HG03135 (cell line): ENCODE measurements at regions not wholly inside any gene's neighbourhood (a gene's known extent, or its start where the extent isn't known, plus 50 kb on each side); places are given as distances from the start of the nearest gene placed in this dataset.
A peak's percentile ranks its signal among the peaks of the same experiment; 100 is the strongest.
"Not testable (repeated sequence)": the region's sequence is repeated elsewhere in the genome, so short reads cannot be mapped to it uniquely, and the experiment has no call there.

Experiments used
- ATAC-seq: cut with Tn5 transposase; IDR thresholded peaks from one replicate; pipeline ENCODE4 v1.9.1; 2021; ENCODE audit warnings: mild to moderate bottlenecking, moderate library complexity; ENCODE audit not compliant: unreplicated experiment

DNA sequence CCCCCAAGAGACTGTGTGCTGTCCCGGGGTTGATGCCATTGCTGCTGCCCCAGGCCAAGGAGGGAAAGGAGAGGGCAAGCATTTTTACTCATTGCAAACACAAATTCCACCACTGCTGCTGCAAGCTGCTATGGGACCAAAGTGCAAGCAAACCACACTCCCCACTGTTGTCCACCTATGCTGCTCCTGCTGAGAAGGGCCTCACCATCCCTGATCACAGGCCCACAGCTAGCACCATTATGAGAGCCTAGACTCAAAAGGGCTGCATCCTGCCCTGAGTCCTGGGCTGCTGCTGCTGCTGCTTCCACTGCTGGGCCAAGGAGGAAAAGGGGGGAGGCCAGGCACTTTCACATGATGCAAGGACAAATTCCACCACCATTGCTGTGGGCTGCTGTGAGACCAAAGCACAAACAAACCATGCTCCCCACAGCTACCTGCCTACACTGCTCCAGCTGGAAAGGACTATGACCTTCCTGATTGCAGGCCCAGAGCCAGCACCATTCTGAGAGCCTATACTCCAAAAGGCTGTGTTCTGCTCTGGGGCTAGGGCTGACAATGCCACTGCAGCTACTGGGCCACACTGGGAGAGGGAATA is 218.2 kb upstream of the ZCCHC13 start:
- ATAC-seq, result no peak

DNA sequence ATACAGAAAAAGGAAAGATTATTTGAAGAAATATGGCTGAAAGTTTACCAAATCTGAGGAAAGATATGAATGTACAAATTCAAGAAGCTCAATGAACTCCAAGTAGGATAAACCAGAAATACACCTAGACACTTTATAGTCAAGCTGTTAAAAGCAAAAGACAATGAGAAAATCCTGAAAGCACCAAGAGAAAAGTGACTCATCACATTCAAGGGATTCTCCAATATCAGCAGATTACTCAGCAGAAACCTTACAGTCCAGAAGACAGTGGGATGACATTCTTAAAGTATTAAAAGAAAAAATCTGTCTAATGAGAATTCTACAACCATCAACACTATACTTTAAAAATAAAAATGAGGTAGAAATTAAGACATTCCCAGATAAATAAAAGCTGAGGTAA is 223.8 kb upstream of the ZCCHC13 start:
- no peak for ATAC-seq

DNA sequence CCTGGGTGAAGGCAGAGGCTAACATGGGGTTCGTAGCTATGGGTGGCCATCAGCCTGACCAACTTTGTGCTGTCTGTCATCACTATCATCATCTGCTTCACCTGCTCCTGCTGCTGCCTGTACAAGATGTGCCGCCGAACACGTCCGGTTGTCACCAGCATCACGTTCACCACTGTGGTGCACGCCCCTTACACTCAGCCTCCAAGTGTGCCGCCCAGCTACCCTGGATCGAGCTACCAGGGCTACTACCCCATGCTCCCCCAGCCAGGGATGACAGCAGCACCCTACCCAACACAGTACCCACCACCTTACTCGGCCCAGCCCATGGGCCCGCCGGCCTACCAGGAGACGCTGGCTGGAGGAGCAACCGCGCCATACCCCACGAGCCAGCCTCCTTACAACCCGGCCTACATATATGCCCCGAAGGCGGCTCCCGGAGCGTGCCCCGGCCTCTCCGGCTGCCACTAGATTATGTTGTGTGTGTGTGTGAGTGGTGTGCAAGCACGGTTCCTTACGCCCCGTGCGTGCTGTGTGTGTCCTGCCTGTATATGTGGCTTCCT is 213.4 kb upstream of the XIST start:
- ATAC-seq, result no peak

DNA sequence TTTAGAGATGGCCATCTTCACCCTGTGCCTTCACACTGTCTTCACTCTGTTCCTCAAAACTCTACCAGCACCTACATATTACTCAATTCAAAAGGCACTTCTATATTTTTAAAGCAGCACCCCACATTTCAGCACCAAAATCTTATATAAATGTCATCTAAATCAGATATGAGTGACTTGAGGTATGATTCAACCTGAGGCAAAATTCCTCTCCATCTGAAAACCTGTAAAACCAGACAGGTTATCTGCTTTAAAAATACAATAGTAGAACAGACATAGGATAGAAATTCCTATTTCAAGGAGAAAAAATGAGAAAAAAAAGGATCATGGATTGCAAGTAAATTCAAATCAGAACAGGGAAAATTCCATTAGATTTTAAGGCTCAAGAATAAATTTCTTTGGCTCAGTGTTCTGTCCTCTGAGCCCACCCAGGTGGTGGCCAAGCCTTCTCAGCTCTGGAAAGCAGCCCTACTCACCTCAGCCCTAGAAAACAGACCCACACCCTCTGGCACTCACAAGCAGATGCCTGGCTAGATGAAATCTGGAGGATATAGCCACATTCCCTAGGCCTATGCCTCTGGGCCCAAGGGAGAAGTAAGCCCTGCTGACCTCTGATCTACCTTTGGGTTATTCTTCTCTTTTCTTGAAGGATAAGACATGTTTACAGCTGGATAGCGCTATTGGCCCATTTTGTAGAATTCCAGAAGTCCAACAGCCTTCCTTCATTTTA is 211.1 kb upstream of the XIST start:
- no peak for ATAC-seq

DNA sequence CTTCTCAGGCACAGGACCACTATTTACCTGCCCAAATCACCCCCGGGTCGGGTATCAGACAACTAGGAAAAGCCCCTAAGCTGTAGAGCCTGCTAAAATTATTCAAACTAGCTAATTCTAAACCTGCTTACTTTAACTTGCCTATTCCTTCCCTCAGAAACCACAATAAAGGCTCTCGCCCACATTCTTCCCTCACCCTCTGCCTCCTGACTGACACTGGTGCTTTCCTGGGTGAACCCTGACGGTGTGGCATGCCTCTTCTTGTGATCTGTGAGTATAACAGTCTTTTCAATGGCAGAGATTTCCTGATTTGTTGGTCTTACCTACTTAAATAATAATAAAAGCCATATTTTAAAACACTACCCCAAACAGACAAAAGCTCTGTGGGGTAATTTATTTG is 209.4 kb upstream of the XIST start:
- no peak for ATAC-seq

DNA sequence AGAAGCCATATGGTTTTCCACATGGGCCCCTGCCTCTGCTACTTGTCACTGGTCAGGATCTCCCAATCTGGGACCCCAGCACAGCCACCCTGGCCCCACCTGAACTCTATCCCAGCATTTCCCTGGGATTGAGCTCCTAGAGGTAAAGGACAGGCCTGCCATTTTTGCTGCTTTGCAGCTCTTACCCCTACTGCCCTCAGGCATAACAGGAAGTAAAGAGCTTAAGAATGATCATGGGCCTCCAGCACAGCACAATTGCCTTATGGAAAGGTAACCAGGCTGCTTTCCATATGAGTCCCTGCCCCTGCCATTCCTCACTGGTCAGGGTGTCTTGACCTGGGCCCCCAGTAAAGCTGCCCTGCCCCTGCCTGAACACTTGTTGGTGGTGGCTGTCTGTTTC is 196.6 kb upstream of the XIST start:
- no peak for ATAC-seq

DNA sequence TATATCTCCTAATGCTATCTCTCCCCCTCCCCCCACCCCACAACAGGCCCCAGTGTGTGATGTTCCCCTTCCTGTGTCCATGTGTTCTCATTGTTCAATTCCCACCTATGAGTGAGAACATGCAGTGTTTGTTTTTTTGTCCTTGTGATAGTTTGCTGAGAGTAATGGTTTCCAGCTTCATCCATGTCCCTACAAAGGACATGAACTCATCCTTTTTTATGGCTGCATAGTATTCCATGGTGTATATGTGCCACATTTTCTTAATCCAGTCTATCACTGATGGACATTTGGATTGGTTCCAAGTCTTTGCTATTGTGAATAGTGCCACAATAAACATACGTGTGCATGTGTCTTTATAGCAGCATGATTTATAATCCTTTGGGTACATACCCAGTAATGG is 181.6 kb upstream of the XIST start:
- not testable (repeated sequence) for ATAC-seq

DNA sequence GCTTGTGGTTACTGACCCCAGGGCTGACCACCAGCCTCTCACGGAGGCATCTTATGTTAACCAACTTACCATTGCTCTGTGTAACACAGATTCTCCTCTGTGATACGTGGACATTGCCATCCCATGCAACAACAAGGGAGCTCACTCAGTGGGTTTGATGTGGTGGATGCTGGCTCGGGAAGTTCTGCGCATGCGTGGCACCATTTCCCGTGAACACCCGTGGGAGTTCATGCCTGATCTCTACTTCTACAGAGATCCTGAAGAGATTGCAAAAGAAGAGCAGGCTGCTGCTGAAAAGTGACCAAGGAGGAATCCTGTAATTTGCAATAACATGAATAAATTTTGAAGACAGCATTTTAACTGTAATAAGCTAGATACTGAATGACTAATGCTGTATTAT is 179.0 kb upstream of the XIST start:
- not testable (repeated sequence) for ATAC-seq

DNA sequence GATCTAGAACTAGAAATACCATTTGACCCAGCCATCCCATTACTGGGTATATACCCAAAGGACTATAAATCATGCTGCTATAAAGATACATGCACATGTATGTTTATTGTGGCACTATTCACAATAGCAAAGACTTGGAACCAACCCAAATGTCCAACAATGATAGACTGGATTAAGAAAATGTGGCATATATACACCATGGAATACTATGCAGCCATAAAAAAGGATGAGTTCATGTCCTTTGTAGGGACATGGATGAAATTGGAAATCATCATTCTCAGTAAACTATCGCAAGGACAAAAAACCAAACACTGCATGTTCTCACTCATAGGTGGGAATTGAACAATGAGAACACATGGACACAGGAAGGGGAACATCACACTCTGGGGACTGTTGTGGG is 178.3 kb upstream of the XIST start:
- not testable (repeated sequence) for ATAC-seq

DNA sequence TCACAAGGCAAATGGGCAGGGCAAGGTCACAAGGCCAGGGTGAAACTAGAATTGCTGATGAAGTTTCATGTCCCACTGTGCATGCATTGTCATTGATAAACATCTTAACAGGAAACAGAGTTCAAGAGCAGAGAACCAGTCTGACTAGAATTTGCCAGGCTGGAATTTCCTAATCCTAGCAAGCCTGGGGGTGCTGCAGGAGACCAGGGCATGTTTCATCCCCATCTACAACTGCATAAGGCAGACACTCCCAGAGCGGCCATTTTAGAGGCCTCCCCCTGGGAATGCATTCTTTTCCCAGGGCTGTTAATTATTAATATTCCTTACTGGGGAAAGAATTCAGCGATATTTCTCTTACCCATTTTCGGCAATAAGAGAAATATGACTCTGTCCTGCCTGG is 172.6 kb upstream of the XIST start:
- ATAC-seq, result not testable (repeated sequence)

DNA sequence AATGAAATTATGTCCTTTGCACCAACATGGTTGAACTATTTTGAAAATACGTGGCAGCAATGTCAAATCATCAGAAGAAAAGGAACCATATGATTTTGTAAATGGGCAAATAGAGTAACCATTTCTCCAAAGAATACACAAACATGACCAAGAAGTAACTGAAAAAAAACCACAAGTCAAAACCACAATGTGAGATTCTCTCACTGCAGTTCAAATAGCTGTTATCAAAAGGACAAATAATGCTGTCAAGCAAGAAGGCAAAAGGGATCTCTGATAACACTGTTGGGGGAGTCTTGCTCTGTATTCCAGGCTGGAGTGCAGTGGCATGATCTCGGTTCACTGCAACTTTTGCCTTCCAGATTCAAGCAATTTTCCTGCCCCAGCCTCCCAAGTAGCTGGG is 170.7 kb upstream of the XIST start:
- ATAC-seq, result no peak

DNA sequence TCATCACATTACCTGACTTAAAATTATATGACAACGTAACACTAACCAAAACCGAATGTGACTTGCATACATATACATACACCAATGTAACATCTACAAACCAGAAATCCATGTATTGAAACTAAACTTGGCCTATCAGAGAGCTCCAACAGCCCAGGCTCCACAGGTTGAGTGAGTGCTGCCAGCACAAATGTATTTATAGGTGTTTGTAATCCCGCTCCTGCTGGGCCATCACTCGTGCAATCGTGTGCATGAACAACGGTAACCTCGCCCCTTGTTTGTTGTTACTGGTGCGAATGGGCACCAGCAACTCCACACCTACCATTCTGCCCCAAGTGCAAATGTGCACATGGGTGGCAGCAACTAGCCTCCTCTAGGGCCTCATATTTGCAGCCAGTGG is 165.7 kb upstream of the XIST start:
- no peak for ATAC-seq

DNA sequence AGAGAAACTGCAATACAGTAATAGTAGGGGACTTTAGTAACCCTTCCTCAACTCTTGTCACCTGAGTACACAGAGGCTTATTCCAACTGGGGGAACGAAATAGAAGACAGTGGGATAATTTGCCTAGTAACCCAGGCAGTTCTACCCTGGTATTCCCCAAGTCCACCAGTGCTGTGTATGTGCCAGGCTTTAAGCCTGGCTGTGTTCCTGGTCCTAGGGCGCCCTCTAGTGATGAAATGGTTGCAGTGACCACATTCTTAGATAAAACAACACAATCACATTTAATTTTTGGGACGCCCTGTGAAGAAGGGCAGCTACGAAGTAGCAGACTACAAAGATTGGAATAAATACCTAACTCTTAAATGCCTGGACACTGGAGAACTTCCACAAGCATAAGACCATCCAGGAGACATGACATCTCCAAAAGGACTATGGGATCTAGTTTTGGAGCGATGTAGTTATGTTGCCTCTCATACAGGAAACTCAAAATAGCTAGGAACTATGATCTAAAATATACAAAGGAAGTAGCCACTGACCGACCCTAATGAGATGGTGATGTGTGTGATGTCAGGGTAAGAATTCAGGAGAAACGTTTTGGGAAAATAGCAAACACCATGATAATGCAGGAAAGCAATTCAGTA is 163.0 kb upstream of the XIST start:
- peak; percentile 97 for ATAC-seq

DNA sequence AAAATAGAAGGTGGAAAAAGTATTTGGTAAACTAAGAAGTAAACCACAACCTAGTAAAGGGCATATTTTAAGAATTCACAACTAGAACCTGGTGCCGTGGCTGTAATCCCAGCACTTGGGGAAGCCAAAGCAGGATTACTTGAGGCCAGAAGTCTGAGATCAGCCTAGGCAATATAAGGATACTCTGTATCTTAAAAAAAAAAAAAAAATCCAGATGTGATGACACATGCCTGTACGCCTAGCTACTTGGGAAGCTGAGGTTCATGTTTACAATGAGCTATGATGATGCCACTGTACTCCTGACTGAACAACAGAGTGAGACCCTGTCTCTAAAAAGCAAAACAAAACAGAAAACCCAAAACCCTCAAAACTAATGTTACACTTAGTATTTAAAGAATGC is 156.5 kb upstream of the XIST start:
- no peak for ATAC-seq

DNA sequence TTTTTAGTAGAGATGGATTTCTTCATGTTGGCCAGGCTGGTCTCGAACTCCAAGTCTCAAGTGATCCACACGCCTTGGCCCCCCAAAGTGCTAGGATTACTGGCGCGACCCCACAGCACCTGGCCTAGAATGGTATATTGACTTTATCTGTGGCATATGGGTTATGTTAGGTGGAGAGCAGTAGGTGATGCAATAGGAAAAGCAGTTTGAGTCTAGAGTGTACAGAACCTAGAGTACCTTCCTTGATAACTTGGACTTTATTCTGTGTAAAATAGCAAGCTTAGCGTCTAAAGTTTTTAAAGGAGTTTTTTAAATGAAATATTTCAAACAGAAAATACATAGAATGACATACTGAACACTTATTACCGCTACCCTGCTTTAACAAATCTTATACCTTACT is 139.5 kb upstream of the XIST start:
- ATAC-seq, result no peak

DNA sequence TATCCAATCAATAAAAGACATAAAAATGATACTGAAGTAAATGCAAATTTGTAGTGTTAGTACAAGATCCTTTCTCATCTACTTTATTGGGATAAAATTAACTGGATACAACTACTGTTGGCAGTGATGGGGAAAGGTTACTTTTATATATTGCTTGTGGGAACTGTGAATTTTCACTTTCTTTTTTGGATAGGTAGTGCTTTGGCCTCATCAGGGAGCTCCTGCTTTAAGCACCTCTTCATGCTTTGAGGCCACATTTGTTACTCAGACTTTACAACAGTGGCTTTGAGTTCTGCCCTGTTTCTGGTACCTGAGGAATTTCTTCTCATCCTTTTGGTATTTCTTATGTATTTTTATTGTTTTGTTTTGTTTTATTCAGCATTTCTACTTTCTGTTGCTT is 134.7 kb upstream of the XIST start:
- ATAC-seq, result no peak

DNA sequence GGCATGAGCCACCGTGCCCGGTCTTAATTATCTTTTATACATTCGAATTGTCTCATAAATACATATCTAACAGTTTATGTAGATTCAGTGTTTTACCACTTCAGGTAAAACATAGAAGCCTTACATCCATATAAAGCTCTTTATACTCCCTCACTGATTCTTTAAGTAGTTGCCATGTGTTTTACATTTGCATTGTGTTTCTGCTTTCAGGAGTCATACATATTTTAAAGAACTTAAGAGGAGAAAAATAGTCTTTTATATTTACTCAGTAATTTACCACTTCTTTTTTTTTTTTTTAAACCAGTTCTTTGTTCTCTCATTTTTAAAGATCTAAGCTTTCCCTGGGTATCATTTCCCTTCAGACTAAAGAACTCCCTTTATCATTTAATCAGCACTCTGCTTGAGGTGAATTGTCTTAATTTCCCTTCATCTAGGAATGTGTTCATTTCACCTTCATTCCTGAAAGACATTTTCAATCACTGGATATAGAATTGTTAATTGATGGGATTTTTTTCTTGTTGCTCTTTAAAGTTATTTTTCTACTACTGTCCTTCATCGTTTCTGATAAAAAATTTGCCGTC is 127.1 kb upstream of the XIST start:
- ATAC-seq, result no peak

DNA sequence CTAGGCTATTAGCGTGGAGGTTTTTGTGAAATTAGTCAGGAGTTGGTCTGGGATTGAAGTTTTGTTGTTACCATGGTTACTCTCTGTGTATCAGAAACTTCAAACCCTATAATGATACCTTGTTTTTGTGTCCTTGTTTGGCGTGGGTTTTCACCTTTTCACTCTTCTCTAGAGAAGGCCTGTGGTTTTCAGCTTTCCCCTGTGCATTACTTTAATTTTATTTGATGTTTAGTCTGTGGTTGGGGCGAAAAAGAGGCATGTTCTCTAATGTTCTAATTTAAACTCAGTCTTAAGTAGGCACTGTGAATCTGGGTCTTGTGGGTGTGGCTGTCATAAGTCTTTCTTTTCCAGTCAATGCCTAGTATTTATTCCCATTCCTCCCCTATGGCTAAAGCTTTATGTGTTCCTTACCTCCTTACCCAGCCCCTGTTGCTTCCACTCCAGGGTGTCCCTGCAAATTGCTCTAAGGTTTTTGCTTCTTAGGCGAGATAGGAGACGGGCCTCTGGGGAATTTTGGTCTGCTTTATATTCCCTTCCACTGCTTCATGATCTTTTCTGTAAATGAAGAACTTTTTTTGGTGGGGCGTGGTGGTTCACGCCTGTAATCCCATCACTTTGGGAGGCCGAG is 125.1 kb upstream of the XIST start:
- peak; percentile 92 for ATAC-seq

DNA sequence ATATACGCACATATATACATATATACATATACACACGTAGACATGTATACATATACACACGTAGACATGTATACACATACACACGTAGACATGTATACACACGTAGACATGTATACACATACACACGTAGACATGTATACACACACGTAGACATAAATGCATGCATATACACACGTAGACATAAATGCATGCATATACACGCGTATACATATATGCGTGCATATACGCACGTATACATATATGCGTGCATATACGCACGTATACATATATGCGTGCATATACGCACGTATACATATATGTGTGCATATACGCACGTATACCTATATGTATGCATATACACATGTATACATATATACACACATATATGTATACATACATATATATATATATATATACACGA is 114.9 kb upstream of the XIST start:
- not testable (repeated sequence) for ATAC-seq

DNA sequence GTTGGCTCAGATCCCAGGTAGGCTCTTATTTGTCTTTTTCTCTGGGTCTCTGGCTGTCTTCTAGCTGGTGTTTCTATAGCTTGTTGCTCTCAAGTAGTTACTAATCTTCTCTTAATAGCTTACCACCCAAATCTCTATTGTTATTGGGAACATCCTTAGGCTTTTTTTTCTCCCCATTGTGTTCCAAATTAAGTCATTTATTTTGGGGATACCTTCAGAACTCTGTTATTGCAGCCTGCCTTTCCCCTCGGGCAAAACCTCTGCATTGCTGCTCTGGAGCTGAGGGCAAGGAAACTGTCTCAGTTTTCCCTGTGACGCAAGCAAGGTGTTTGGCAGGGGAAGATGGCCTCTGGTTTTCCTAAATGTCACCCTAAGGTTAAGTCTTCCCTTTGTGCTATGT is 113.3 kb upstream of the XIST start:
- no peak for ATAC-seq

DNA sequence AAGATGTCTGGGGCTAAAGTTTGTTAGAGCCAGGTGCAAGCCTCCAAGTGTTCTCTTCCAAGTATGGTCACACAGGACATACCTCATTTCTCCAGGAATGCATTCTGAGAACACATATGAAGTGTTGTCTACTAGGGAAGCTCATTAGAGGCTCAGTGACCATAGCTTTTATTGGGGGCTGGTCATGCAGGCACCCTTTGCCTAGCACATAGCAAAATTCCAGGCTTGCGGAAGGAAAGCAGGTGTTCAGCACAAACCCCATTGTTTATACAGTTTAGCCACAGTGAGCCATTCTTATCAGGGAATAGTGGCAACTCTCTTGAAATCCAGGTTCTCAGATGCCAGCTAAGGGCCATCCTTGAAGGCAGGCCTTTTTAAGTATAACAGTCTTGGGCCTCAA is 112.1 kb upstream of the XIST start:
- no peak for ATAC-seq
